GM18858 (cell line): ENCODE measurements at regions not wholly inside any gene's neighbourhood (a gene's known extent, or its start where the extent isn't known, plus 50 kb on each side); places are given as distances from the start of the nearest gene placed in this dataset.

Experiments used
- ATAC-seq: cut with Tn5 transposase; IDR thresholded peaks from one replicate; pipeline ENCODE4 v1.9.1; 2021; ENCODE audit not compliant: unreplicated experiment

- ATAC-seq = peak; percentile 65
Observed at GRCh38 chr3:103048068-103048722, 613.4 kb downstream of the ZPLD1 start.

- no peak for ATAC-seq
Observed at GRCh38 chr3:103052236-103052830, 617.5 kb downstream of the ZPLD1 start.

GRCh38 chr3:103055021-103055520, 620.3 kb downstream of the ZPLD1 start:
- no peak for ATAC-seq

- no peak for ATAC-seq
Observed at GRCh38 chr3:103056542-103056941, 621.7 kb downstream of the ZPLD1 start.

GRCh38 chr3:103057003-103057402, 622.2 kb downstream of the ZPLD1 start:
- no peak for ATAC-seq

GRCh38 chr3:103057487-103057886, 622.7 kb downstream of the ZPLD1 start:
- no peak for ATAC-seq

GRCh38 chr3:103059432-103059831, 624.6 kb downstream of the ZPLD1 start:
- ATAC-seq = no peak

- no peak for ATAC-seq
Observed at GRCh38 chr3:103060242-103060641, 625.4 kb downstream of the ZPLD1 start.

GRCh38 chr3:103067963-103068362, 633.1 kb downstream of the ZPLD1 start:
- ATAC-seq = no peak

- ATAC-seq = no peak
Observed at GRCh38 chr3:103075282-103075681, 640.5 kb downstream of the ZPLD1 start.

- ATAC-seq = no peak
Observed at GRCh38 chr3:103077910-103078309, 643.1 kb downstream of the ZPLD1 start.

GRCh38 chr3:103082501-103082900, 647.7 kb downstream of the ZPLD1 start:
- no peak for ATAC-seq

GRCh38 chr3:103083848-103084631, 649.2 kb downstream of the ZPLD1 start:
- no peak for ATAC-seq

GRCh38 chr3:103085465-103085864, 650.6 kb downstream of the ZPLD1 start:
- peak; percentile 70 for ATAC-seq

- no peak for ATAC-seq
Observed at GRCh38 chr3:103089758-103090157, 654.9 kb downstream of the ZPLD1 start.

- no peak for ATAC-seq
Observed at GRCh38 chr3:103105206-103105605, 670.4 kb downstream of the ZPLD1 start.

GRCh38 chr3:103112273-103112672, 677.5 kb downstream of the ZPLD1 start:
- no peak for ATAC-seq

- ATAC-seq = no peak
Observed at GRCh38 chr3:103126115-103126514, 691.3 kb downstream of the ZPLD1 start.

GRCh38 chr3:103127098-103127630, 692.3 kb downstream of the ZPLD1 start:
- no peak for ATAC-seq

- ATAC-seq = peak; percentile 94
Observed at GRCh38 chr3:103127737-103128136, 692.9 kb downstream of the ZPLD1 start.

GRCh38 chr3:103134023-103134724, 699.4 kb downstream of the ZPLD1 start:
- peak; percentile 80 for ATAC-seq
